Umbilical cord (tissue), 1 donor: ENCODE measurements at regions not wholly inside any gene's neighbourhood (a gene's known extent, or its start where the extent isn't known, plus 50 kb on each side); places are given as distances from the start of the nearest gene placed in this dataset.

Experiments
- DNase-seq: peaks from one replicate; pipeline ENCODE4 v3.0.0-alpha.2; 2015; ENCODE audit warnings: low spot score

DNA sequence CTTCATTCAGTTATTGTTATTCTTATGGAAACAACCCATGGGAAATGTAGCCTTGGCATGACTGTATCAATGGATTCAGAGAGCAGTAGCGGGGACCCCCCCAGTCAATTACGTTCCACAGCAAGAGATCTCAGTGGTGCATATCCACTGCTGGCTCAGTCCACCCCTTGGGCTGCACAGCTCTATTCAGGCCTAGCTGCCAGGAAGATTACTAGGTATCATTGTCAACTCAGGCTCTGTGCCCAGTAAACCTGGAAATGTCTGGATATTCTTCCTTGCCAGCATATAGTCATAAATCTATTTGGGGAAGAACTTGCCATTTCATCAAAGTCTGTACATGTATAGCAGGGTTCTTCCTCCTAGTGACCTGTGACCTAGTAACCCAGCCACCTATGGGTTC is 128.1 kb upstream of the CCDC54 start:
- DNase-seq = no peak

DNA sequence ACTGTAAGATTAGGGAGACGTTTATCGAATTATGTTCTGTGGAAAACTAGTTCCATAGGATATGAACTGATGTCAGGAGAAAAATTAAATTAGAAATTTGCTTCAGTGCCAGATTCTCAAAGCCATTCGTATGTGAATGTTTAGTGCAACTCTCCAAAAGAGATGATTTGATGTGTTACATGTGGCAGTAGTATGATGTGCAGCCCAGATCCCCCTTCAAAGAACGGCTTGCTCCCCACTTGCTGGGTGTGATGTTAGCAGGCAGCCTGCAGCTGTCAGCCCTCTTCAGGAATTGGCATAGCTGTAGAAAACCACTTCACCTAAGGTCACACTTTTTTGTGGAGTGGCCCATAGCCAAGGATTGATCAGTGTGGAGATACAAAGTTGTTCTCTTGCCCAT is 127.0 kb upstream of the CCDC54 start:
- DNase-seq = no peak

DNA sequence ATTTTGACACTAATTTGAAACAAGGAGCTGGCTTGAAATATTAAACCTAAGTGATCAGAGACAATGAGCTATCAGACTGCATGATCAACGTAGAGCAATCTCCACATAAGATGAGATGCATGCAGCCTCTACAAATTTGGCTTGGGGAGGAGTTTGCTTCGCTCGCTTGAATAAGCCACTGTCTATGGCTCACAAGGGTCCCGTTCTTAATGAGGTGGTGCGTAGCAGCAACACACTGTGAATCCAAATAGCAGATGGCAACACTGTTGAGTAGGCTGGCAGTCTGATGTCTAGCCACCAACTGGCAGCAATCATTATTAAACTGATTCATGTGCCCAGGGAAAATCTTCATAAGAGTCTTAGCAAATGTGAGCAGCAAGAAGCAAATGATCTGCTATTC is 125.4 kb upstream of the CCDC54 start:
- DNase-seq = no peak

DNA sequence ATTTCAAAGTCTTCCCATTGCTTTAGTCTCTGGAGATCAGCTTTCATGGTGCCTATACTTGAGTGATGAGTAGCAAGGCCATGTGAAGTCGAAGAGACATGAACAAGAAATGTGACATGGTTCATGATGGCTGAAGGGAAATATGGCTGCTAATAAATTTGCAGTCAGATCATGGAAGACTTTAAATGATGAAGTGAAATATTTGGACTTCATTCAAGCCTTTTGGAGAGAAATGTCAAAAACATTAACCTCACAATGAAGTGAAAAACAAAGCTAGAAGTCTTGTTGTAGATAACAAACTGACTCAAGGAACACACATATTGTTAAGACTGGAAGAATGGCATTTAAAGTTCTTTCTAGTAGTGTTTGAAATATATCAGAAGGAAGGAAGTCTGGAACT is 120.3 kb upstream of the CCDC54 start:
- DNase-seq = no peak

DNA sequence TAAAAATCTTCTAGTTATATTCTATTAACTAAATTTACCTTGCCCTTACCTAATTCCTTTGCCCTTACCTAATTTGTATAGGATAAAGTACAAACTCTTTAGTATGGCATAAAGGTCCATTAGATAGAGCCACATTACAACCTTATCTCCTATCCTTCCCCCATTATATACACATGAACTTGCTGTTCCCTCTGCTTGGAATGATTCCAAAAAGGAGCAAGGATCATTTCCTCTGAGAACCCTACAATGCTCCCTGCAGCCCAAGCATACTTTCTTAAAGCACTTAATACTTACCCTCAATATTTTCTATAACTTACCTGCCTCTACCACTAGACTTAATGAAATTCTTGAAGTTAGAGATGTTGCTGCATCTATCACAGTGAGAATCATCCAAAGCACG is 118.9 kb upstream of the CCDC54 start:
- no peak for DNase-seq

DNA sequence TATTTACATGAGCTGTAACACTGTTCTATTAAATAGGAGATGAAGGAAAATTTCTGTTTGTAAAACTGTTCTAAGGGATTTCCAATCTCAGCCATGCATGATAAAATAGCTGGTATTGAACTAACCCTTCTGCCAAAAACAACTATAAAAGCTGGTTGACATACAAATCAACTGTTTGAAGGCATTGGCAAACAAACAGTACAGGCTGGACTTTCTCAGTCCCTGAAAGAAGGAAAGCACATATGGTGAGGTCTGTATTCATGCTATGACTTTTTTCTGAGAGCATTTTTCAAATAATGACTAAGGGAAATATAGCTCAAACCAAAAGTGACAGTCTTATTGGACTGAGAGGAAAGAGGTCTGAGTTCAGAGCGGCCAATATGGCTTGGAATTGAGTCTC is 117.0 kb upstream of the CCDC54 start:
- DNase-seq = no peak

DNA sequence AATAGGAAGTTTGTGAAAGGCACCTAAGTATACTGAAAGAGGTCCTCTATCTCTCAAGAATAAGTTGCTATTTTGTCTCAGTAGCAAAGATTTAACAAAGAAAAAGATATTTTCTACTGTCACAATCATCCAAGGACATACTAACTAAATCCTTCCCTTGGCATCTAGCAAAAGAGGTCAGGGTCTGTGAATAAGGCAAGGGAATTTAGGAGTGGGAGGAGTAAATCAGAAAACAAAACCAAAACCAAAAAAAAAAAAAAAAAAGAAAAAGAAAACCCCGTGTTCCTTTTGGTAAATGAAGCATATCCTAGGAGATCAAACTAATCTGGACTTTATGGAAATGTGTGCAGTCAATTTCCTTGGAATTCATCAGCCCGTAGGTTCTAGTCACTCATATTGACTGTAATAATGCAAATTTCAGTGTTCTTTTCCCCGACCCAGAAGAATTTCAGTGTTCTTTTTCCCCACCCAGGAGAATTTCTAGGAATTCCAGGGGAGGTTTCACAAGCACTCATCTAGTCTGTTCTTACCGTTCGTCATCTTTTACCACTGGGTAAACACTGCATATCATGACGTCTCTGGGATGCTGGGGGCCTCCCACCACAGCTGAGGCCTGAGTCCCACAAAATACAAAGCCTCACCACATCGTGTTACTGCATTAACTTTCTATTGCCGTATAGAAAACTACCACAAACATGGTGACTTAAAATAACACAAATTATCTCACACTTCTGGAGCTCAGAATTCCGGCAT is 113.8 kb upstream of the CCDC54 start:
- no peak for DNase-seq

DNA sequence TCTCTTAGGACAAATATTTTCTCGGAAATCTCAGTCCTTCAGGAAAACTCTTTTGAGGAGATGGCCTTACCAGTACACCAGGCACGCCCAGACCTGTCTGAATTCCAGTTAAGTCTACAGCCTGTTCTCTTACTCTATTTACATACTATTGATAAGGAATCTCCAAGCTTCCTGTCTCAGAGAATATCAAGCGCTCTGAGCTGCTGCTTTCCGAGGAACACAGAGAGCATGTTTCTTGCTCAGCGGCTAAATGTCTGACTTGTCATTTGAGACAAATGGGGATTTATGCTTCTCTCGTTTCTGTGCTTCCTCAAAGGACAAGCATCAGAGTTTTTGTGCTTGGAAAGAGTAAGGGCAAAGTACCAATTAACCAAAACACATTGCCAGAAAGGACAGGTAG is 112.4 kb upstream of the CCDC54 start:
- DNase-seq = peak; percentile 66

DNA sequence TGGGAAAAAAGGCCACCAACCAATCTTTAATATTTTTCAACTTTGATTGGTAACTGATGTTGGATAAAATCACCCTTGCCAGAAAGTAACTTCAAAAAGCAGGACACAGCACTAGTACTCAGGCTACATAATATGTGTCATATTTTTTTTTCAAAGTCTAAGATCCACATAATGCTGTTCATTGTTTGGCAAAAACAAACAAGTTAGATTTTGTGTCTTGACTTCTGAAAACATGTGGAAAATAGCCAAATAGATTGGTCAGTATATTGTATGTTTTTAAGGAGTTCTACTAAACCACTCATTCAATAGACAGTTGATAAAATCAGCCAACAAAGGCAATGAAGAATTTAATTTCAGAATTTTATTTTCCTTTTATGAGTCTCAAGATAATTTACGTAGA is 111.7 kb upstream of the CCDC54 start:
- DNase-seq = no peak

DNA sequence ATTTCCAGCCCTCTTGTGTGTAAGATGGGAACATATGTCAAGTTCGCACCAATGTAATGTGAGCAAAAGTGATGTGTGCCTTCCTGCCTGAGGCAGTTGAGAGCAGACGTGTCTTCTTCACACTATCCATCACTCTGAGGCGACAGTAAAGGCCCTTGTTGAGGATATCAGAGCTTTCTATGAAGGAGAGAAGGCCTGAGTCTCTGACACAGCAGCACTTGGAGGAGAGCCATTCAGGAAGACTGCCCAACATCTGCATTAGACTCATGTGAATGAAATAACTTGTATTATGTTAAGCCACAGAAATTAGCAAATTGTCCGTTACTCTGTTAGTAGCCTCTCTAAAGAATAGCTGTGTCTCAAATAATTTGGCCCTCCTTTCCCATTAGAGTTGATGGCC is 108.8 kb upstream of the CCDC54 start:
- no peak for DNase-seq

DNA sequence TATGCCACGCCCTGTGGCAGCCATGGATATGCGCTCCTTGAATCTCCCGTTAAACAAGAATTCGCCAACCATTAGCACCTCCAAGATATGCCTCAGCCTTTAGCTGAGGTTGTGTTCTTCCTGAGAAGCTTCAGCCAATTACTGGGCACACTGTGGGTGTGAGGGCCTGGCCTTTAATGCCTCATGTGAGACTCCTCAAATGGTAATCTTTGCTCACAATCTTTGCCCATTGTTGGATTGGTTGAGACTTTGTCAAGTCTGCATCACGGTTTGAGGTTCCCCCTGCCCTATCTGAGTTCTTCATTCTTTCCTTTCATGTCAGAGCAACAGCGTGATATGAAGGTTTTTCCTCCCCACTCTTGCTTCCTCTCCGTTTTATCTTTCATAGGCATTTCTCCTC is 108.1 kb upstream of the CCDC54 start:
- DNase-seq = no peak

DNA sequence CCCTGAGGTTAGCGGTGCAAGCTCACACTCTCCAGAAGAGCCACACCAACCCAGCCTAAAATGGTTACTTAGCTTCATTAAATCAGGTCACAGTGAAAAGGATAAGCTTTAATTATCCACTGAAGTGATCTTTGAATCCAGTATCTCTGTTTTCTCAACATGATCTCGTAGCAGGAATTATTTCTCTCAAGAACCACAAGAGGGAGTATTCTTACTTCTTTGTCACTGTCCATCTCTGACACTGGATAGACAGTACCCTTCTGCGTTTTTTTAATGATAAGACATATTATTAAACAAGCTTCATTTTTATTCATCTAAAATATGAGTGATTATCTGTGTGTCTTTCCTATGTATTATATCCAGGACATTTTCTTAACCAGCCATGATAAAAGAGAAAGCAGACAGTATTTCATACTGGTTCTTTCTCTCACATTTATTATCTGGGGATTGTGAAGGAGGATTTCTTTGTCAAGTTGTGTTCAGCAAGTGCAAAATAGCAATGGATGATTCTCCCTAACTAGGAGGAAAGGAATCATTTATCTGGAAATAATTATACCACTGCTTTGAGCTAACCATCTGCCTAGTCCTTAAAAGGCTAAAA is 105.4 kb upstream of the CCDC54 start:
- DNase-seq = peak; percentile 39

DNA sequence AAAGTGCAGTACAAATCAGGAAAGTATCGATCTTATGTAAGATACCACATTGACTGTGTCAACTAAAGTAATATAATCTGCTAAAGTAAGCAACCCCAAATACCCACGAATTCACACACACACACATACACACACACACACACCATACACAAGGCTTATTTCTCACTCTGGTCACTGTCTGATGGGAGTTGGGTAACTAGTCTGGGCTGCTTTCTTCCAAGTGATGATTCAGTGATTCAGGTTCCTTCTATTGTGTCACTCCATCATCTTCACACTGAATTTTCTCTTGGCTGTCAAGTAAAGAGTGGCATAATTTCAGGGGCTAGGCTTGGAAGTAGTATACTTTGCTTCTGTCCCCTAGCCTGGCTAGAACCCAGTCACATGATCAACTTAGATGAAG is 104.8 kb upstream of the CCDC54 start:
- no peak for DNase-seq

DNA sequence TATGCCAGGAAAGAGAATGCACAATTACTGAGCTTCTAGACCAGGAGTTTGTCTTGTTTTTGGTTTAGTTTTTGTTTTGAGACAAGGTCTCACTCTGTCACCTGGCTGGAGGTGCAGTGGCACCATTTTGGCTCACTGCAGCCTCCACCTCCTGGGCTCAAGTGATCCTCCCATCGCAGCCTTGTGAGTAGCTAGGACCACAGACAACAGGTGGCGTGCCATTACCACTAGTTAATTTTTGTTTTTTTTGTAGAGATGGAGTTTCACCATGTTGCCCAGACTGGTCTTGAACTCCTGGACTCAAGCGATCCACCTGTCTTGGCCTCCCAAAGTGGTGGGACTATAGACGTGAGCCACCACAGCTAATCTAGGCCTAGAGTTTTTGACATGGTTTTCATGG is 104.4 kb upstream of the CCDC54 start:
- no peak for DNase-seq

DNA sequence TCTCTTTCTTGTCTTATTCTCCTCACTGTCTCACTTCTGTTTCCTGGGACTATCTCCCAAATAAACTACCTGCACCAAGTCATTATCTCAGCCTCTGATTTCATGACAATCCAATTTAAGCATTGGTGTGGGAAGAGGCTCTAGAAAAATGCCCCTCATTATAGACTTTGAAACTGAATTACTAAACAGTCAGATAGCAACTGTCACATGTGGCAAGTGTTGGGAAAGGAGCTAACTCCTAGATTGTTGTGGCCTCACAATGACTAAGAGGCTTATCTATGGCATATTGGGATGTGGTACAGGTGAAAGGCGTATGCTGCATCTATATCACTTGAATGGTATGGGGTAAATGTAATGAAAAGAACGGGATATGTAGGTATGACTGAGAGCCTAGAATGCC is 103.5 kb upstream of the CCDC54 start:
- no peak for DNase-seq

DNA sequence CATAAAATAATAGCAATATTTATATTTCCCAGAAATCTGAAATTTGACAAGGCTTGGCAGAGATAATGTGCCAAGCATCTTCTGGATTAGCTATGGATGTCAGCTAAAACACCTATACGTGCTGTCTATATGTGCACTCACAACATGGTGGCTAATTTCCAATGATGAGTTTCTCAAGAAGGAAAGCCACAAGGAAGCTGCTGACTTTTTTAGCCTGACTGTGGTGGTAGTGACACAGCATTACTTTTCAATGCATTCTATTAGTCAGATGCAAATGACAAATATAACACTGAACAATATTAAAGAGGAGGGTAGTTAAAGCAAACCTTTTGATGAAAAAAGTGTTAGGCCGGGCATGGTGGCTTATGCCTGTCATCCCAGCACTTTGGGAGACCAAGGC is 101.7 kb upstream of the CCDC54 start:
- no peak for DNase-seq

DNA sequence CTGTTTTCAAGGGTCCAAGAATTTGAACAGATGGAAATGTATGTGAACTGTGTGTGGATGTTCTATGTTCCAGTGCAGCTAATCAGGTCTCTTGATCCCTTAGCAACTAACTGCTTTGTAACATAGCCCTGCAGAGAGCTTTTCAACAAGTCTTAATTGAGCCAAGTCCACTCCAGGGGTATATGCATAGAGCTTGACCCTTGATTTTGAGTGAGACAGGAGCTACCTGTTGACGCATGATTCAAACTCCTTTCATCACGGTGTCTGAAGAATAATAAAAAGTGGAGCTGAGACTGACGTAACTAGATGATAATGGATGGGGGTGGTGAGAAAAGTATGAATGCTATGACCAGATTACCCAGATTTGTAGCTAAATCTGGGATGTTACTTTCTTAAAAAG is 93.3 kb upstream of the CCDC54 start:
- DNase-seq = peak; percentile 14

DNA sequence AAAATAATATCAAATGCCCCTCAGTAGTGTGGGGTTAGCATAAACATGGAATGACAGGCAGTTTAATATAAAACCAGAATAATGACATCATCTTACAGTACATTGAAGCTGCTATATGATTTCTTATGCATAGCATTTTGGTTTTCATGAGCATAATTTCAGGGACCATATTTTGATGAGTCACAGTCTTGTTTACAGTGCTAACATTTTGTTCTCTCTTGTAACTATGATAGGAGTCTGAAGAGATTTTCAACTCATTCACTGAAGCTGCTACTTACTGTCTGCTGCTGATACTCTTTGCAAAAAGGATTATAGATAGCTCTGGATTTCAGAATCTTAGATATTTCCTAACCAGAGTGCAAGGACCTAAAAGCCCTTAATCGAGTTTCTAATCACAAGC is 92.6 kb upstream of the CCDC54 start:
- peak; percentile 57 for DNase-seq

DNA sequence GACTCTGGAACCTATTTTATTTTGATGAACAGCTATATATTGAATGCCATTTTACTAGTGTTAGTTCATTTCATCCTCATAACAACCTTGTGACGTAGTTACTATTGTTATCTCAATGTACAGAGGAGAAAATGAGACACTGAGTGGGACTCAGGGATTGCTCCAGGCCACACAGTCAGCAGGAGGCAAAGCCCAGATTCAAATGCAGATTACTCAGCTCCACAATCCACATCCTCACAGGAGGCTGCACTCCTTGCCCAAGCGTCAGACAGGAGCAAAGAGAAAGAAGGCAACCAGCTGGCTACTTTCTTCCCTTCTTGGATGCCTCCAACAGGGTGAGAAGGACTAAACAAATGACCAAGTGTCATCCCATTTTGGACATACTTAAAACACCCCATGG is 92.0 kb upstream of the CCDC54 start:
- no peak for DNase-seq

DNA sequence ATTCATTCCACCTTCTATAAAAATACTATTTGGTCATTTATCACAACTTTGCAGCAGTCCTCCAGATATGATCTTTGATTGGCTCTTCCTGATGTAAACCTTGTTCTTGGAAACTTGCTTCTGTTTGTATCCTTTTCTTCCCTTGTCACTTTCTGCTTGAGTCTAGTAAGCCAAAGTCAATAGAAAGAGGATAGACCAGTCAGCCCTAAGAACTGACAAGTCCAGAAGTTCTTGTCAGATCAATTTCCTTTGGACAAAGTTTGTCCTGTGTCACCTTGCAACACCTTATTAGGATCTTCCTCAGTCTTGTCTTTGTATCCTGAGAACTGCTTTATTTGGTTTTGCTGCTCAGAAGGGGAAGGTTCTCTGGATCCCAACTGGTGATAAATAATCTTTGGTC is 87.9 kb upstream of the CCDC54 start:
- no peak for DNase-seq

DNA sequence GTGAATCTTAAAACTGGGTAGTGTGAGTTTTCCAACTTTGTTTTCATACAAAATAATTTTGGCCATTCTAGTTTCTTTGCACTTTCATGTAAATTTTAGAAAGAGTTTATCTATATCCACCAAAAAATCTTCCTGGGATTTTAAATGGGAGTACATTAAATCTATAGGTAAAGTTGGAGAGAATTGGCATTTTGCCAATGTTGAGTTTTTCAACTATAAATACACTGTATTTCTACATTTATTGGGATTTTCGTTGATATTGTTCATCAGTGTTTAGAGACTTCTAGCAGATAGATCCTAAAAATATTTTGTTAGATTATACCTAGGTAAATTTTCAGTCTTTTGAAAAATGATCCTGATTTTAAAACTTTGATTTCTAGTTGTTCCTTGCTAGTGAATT is 83.1 kb upstream of the CCDC54 start:
- no peak for DNase-seq

DNA sequence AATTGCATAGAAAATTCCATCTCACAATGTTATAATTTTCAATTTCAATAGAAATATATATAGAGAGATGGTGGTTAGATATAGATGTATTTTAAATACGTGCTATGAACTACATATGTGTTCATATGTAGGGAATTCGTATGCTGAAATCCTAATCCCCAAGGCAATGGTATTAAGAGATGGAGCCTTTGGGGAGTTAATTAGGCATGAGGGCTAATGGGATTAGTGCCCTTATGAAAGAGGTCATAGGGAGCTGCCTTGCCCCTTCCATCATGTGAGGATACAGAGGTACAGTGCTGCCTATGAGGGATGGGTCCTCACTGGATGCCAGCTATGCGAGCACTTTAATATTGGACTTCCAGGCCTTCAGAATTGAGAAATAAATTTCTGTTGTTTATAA is 79.6 kb upstream of the CCDC54 start:
- no peak for DNase-seq

DNA sequence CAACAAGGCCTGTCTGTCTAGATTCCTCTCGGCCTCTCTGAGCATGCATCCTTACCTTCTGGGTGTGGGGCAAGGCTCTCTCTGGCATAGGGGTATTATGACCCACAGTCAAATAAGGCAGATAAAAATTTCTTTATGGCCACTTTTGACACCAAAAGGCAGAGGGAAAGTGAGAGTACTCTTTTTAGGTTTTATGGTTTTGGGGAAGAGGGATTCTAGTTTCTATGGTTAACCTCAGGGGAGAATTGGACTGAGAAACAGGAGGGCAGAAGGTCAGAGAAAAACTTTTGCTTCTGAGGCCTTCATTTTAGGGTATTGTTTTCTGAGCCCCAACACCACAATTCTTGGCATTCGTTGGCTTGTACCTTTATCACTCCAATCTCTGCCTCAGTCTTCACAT is 70.0 kb upstream of the CCDC54 start:
- DNase-seq = no peak

DNA sequence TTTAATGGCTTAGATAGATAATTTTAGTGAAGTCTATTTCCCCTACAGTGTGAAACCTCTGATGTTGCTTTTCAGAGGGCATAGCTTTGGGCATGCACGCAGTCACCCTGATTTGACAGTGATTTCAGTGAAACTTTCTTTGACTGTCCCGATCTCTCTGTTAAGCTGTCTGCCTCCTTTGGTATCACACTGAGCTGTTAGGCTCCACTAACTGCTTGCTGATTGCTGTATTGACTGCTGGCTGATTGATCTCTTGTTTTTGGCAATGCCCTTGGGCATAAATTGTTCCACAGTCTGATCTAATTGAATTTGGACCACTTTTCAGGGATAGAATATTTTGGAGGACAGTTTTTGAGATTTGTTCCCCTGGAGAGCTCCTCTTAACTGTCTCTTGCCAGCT is 68.5 kb upstream of the CCDC54 start:
- DNase-seq = no peak
